ENCODE measurements at regions not wholly inside any gene's neighbourhood (a gene's known extent, or its start where the extent isn't known, plus 50 kb on each side); places are given as distances from the start of the nearest gene placed in this dataset.
"Not testable (repeated sequence)": the region's sequence is repeated elsewhere in the genome, so short reads cannot be mapped to it uniquely, and the experiment has no call there.

DNA sequence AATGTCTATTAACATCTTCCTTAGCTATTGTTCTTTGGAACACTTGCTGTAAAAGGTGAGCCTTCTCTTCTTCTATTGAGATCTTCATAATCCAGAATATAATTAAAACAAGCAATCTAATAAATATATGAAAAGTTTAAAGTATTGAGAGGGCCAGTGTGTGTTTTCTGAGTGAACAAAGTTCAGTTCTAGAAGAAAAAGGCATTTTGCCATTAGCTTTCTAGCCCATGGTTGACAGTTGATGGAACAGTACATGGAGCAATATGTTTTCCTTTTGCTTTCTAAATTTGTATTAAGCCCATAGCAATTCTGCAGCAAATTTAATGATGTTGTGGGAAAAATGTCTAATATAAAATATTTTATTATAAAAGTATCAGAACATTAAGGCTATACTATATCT is 853.0 kb downstream of the TRHDE start:
- no peak overlapping the region for H3K4me3 ChIP-seq (ENCODE audit: low read depth in 1 of 2, low read length in 2 of 2)

DNA sequence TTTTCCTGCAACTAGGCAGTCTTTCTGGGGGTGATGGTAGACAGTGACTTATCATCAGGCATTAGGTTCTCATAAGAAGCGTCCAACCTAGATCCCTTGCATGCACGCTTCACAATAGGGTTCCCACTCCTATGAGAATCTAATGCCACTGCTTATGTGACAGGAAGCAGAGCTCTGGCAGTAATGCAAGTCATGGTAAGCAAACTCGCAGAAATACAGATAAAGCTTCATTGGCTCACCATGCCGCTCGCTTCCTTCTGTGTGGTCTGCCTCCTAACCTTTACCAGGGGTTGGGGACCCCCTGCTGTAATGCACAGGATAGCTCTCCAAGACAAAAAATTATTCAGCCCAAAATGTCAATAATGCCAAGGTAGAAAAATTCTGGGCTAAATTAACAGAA is 864.2 kb downstream of the TRHDE start:
- Histone ChIP-seq H3K4me3 (ENCODE audit: low read depth in 1 of 2, low read length in 2 of 2) (no peak overlapping the region), H3K4me1 (ENCODE audit: control insufficient read depth in 1 of 2, insufficient read depth in 2 of 2, low read length in 2 of 2) (no peaks in the 10 kb centered on the region), H3K27ac (ENCODE audit: low read length) (no peak overlapping the region), H3K36me3 (ENCODE audit: control insufficient read depth in 1 of 2, insufficient read depth in 2 of 2, low read length in 2 of 2) (no peaks in the 10 kb centered on the region), H3K27me3 (ENCODE audit: low read depth, low read length) (no peaks in the 10 kb centered on the region), H3K9me3 (ENCODE audit: control insufficient read depth in 1 of 2, low read length in 2 of 2) (no peaks in the 10 kb centered on the region)

More for the DNA sequence above, 853.0 kb downstream of the TRHDE start:
- H3K27me3 ChIP-seq (ENCODE audit: low read depth, low read length): no peaks in the 10 kb centered on the region
- no peaks in the 10 kb centered on the region for H3K36me3 ChIP-seq (ENCODE audit: control insufficient read depth in 1 of 2, insufficient read depth in 2 of 2, low read length in 2 of 2)
- H3K27ac ChIP-seq (ENCODE audit: low read length): no peak overlapping the region
- no peaks in the 10 kb centered on the region for H3K4me1 ChIP-seq (ENCODE audit: control insufficient read depth in 1 of 2, insufficient read depth in 2 of 2, low read length in 2 of 2)
- no peaks in the 10 kb centered on the region for H3K9me3 ChIP-seq (ENCODE audit: control insufficient read depth in 1 of 2, low read length in 2 of 2)

DNA sequence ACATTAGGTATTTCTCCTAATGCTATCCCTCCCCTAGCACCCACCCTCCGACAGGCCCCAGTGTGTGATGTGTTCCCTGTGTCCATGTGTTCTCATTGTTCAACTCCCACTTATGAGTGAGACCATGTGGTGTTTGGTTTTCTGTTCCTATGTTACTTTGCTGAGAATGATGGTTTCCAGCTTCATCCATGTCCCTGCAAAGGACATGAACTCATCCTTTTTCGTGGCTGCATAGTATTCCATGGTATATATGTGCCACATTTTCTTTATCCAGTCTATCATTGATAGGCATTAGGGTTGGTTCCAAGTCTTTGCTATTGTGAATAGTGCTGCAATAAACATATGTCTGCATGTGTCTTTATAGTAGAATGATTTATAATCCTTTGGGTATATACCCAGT is 867.5 kb downstream of the TRHDE start:
- H3K27ac ChIP-seq (ENCODE audit: low read length); H3K4me3 ChIP-seq (ENCODE audit: low read depth in 1 of 2, low read length in 2 of 2); H3K9me3 ChIP-seq (ENCODE audit: control insufficient read depth in 1 of 2, low read length in 2 of 2); H3K4me1 ChIP-seq (ENCODE audit: control insufficient read depth in 1 of 2, insufficient read depth in 2 of 2, low read length in 2 of 2); H3K27me3 ChIP-seq (ENCODE audit: low read depth, low read length); H3K36me3 ChIP-seq (ENCODE audit: control insufficient read depth in 1 of 2, insufficient read depth in 2 of 2, low read length in 2 of 2): not testable (repeated sequence)

DNA sequence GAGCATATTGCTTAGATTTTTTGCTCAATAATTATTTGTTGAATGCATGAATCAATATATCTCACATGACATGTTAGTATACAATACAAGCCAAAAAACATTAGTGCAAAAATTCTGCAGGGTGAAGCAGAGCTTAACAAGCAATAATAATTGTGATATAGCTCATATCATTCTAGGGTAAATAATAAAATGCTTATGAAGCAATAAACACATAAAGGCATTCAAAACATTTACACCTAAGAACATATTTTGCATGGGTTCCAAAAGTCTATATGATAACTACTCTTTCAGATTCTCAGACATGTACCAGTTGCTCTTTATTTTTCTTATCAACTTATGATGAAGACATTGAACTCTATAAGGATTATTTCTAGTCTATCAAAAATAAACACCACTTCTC is 886.2 kb downstream of the TRHDE start:
- Histone ChIP-seq H3K4me1 (ENCODE audit: control insufficient read depth in 1 of 2, insufficient read depth in 2 of 2, low read length in 2 of 2) (no peaks in the 10 kb centered on the region), H3K4me3 (ENCODE audit: low read depth in 1 of 2, low read length in 2 of 2) (no peak overlapping the region), H3K36me3 (ENCODE audit: control insufficient read depth in 1 of 2, insufficient read depth in 2 of 2, low read length in 2 of 2) (no peaks in the 10 kb centered on the region), H3K9me3 (ENCODE audit: control insufficient read depth in 1 of 2, low read length in 2 of 2) (no peaks in the 10 kb centered on the region), H3K27me3 (ENCODE audit: low read depth, low read length) (no peaks in the 10 kb centered on the region), H3K27ac (ENCODE audit: low read length) (no peak overlapping the region)

DNA sequence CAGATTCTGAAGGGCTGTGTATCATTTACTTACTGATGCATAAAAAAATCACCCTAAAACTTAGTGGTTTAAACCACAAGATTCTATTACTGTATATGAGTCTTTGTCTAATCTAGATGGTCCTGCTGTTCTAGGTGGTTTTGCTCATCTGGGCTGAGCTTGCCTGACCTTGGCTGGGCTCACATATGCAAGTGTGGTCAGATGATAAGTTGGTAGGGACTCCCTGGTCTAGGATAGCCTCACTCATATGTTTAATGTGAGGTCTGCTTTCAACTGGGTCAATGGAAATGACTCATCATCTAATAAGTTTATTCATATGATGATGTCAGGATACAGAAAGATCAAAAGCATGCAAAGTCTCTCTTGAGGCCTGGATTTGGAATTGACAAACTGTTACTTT is 887.8 kb downstream of the TRHDE start:
- H3K27me3 ChIP-seq (ENCODE audit: low read depth, low read length): no peaks in the 10 kb centered on the region
- no peaks in the 10 kb centered on the region for H3K4me1 ChIP-seq (ENCODE audit: control insufficient read depth in 1 of 2, insufficient read depth in 2 of 2, low read length in 2 of 2)
- no peak overlapping the region for H3K27ac ChIP-seq (ENCODE audit: low read length)
- no peaks in the 10 kb centered on the region for H3K36me3 ChIP-seq (ENCODE audit: control insufficient read depth in 1 of 2, insufficient read depth in 2 of 2, low read length in 2 of 2)
- H3K4me3 ChIP-seq (ENCODE audit: low read depth in 1 of 2, low read length in 2 of 2): no peak overlapping the region
- no peaks in the 10 kb centered on the region for H3K9me3 ChIP-seq (ENCODE audit: control insufficient read depth in 1 of 2, low read length in 2 of 2)

DNA sequence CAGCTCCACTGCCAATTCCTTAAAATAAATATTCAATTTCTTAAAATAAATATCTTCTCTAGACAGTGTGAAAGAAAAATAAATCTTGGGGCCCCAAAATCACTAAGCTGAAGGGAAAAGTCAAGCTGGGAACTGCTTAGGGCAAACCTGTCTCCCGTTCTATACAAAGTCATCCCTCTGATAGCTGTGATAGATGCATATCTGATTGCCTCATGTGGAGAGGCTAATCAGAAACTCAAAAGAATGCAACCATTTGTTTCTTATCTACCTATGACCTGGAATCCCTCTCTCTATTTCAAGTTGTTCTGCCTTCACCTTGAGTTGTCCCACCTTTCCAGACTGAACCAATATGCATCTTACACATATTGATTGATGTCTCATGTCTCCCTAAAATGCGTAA is 889.8 kb downstream of the TRHDE start:
- no peaks in the 10 kb centered on the region for H3K36me3 ChIP-seq (ENCODE audit: control insufficient read depth in 1 of 2, insufficient read depth in 2 of 2, low read length in 2 of 2)
- no peaks in the 10 kb centered on the region for H3K4me1 ChIP-seq (ENCODE audit: control insufficient read depth in 1 of 2, insufficient read depth in 2 of 2, low read length in 2 of 2)
- H3K27ac ChIP-seq (ENCODE audit: low read length): no peak overlapping the region
- no peak overlapping the region for H3K4me3 ChIP-seq (ENCODE audit: low read depth in 1 of 2, low read length in 2 of 2)
- H3K27me3 ChIP-seq (ENCODE audit: low read depth, low read length): no peaks in the 10 kb centered on the region
- no peaks in the 10 kb centered on the region for H3K9me3 ChIP-seq (ENCODE audit: control insufficient read depth in 1 of 2, low read length in 2 of 2)

DNA sequence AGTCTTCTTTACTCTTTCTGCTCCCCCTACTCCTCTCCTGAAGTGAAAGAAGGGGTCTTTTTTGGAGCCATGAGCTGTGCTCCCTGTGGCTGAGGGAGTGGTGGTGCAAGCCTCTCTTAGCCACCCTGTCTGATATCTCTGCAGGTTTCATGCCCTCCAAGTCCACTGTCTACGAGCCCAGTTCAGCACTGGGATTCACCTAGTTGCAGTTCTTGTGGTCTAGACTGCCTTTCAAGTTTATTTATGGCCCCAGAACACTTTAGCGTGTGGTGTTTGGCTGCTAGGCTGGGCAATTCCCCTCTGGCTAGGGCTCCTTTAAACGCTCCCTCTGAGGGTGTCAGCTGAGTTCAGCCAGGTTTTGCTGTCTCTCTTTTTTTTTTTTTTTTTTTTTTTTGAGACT is 908.6 kb downstream of the TRHDE start:
- Histone ChIP-seq H3K9me3 (ENCODE audit: control insufficient read depth in 1 of 2, low read length in 2 of 2) (peaks cover 0 to 13% of the 10 kb centered on the region in 2 donors), H3K4me1 (ENCODE audit: control insufficient read depth in 1 of 2, insufficient read depth in 2 of 2, low read length in 2 of 2) (no peaks in the 10 kb centered on the region)

DNA sequence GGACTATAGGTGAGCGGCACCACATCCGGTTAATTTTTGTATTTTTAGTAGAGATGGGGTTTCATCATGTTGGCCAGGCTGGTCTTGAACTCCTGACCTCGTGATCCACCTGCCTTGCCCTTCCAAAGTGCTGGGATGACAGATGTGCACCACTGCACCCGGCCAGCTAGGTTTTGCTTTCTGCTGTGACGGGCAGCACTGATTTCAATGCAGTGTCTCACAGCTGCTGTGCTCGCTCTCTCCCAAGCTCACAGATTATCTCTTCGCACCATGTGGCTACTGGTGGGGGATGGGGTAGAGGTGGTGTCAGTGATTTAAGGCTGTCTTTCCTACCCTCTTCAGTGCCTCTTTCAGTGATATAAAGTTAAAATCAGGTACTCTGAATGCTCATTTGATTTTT is 909.1 kb downstream of the TRHDE start:
- Histone ChIP-seq H3K4me1 (ENCODE audit: control insufficient read depth in 1 of 2, insufficient read depth in 2 of 2, low read length in 2 of 2) (no peaks in the 10 kb centered on the region), H3K4me3 (ENCODE audit: low read depth in 1 of 2, low read length in 2 of 2) (no peak overlapping the region), H3K9me3 (ENCODE audit: control insufficient read depth in 1 of 2, low read length in 2 of 2) (peaks cover 0 to 13% of the 10 kb centered on the region in 2 donors), H3K27me3 (ENCODE audit: low read depth, low read length) (no peaks in the 10 kb centered on the region), H3K27ac (ENCODE audit: low read length) (no peak overlapping the region), H3K36me3 (ENCODE audit: control insufficient read depth in 1 of 2, insufficient read depth in 2 of 2, low read length in 2 of 2) (no peaks in the 10 kb centered on the region)

More for the DNA sequence above, 908.6 kb downstream of the TRHDE start:
- Histone ChIP-seq H3K27me3 (ENCODE audit: low read depth, low read length) (no peaks in the 10 kb centered on the region), H3K27ac (ENCODE audit: low read length) (no peak overlapping the region), H3K36me3 (ENCODE audit: control insufficient read depth in 1 of 2, insufficient read depth in 2 of 2, low read length in 2 of 2) (no peaks in the 10 kb centered on the region), H3K4me3 (ENCODE audit: low read depth in 1 of 2, low read length in 2 of 2) (no peak overlapping the region)

DNA sequence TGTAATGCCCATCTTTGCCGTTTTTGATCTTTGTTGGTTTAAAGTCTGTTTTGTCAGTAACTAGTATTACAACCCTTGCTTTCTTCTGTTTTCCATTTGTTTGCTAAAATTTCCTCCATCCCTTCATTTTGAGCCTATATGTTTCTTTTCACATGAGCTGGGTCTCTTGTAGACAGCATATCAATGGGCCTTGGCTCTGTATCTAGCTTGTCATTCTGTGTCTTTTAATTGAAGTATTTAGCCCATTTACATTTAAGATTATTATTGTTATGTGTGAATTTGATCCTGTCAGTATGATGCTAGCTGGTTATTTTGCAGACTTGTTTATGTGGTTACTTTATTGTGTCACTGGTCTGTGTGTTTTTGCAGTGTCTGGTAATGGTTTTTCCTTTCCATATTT is 913.2 kb downstream of the TRHDE start:
- H3K27ac ChIP-seq (ENCODE audit: low read length): no peak overlapping the region
- no peaks in the 10 kb centered on the region for H3K4me1 ChIP-seq (ENCODE audit: control insufficient read depth in 1 of 2, insufficient read depth in 2 of 2, low read length in 2 of 2)
- H3K27me3 ChIP-seq (ENCODE audit: low read depth, low read length): no peaks in the 10 kb centered on the region
- H3K36me3 ChIP-seq (ENCODE audit: control insufficient read depth in 1 of 2, insufficient read depth in 2 of 2, low read length in 2 of 2): no peaks in the 10 kb centered on the region
- H3K4me3 ChIP-seq (ENCODE audit: low read depth in 1 of 2, low read length in 2 of 2): no peak overlapping the region
- peaks cover 0 to 17% of the 10 kb centered on the region in 2 donors for H3K9me3 ChIP-seq (ENCODE audit: control insufficient read depth in 1 of 2, low read length in 2 of 2)

DNA sequence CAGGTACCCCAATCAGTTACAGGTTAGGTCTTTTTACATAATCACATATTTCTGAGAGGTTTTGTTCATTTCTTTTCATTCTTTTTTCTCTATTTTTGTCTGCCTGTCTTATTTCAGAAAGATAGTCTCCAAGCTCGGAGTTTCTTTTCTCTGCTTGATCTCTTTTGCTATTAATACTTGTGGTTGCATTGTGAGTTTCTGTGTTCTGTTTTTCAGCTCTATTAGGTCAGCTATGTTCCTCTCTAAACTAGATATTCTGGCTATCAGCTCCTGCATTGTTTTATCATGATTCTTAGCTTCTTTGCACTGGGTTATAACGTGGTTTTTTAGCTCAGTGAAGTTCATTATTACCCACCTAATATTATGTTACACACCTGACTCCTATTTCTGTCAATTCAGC is 914.1 kb downstream of the TRHDE start:
- H3K4me3 ChIP-seq (ENCODE audit: low read depth in 1 of 2, low read length in 2 of 2): no peak overlapping the region
- peaks cover 0 to 17% of the 10 kb centered on the region in 2 donors for H3K9me3 ChIP-seq (ENCODE audit: control insufficient read depth in 1 of 2, low read length in 2 of 2)

DNA sequence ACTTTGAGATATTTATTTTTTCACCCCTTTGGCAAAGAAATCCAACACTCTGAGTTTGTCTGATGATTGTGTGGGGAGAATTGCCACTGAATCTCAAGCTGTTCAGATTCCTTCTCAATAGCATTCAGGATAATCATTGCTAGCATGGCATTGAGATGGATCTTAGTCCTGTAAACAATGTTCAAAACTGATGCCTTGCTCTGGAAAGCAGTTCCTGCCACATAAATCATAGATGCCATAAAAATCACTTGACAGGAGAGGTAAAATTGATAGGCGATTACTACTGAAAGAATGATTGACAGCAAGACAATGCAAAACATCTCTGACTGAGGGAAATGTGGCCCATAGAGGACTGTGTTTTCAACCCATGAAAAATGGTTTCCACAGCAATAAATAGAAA is 915.6 kb downstream of the TRHDE start:
- H3K4me3 ChIP-seq (ENCODE audit: low read depth in 1 of 2, low read length in 2 of 2): no peak overlapping the region
- no peaks in the 10 kb centered on the region for H3K4me1 ChIP-seq (ENCODE audit: control insufficient read depth in 1 of 2, insufficient read depth in 2 of 2, low read length in 2 of 2)
- H3K9me3 ChIP-seq (ENCODE audit: control insufficient read depth in 1 of 2, low read length in 2 of 2): peaks cover 0 to 17% of the 10 kb centered on the region in 2 donors
- H3K27ac ChIP-seq (ENCODE audit: low read length): no peak overlapping the region
- H3K36me3 ChIP-seq (ENCODE audit: control insufficient read depth in 1 of 2, insufficient read depth in 2 of 2, low read length in 2 of 2): no peaks in the 10 kb centered on the region
- H3K27me3 ChIP-seq (ENCODE audit: low read depth, low read length): no peaks in the 10 kb centered on the region

More for the DNA sequence above, 914.1 kb downstream of the TRHDE start:
- Histone ChIP-seq H3K36me3 (ENCODE audit: control insufficient read depth in 1 of 2, insufficient read depth in 2 of 2, low read length in 2 of 2) (no peaks in the 10 kb centered on the region), H3K27ac (ENCODE audit: low read length) (no peak overlapping the region), H3K27me3 (ENCODE audit: low read depth, low read length) (no peaks in the 10 kb centered on the region), H3K4me1 (ENCODE audit: control insufficient read depth in 1 of 2, insufficient read depth in 2 of 2, low read length in 2 of 2) (no peaks in the 10 kb centered on the region)

DNA sequence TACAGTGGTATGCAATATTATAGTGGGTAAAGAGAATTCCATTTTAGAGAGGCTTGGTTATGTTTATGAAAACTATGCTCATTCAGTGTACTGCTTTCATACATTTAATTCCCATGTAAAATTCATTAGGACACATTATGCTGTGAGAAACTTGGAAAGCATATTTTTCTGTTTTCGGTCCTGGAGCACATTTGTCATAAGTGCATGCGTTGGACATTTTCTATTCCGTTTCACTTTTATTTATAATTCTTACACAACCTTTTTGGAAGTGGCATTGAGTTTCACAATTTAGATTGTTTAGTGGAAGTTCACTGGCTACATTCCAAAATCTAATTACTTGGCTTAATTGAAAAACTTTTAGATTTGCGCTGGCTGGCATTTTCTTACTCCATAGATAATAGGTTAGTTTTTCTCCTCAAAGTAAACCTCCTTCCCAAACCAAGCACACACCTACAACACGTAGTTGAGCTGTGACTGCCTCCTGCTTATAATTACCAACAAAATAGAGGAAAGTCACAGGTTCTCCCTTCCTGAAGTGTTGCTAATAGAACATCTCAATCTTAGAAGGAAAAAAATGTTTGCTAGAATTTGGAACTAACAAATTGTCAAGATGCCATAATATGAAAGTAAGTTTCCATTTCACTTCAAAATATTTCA is 938.5 kb downstream of the TRHDE start:
- Histone ChIP-seq H3K9me3 (ENCODE audit: control insufficient read depth in 1 of 2, low read length in 2 of 2) (no peaks in the 10 kb centered on the region), H3K4me3 (ENCODE audit: low read depth in 1 of 2, low read length in 2 of 2) (no peak overlapping the region), H3K36me3 (ENCODE audit: control insufficient read depth in 1 of 2, insufficient read depth in 2 of 2, low read length in 2 of 2) (no peaks in the 10 kb centered on the region), H3K27me3 (ENCODE audit: low read depth, low read length) (no peaks in the 10 kb centered on the region), H3K4me1 (ENCODE audit: control insufficient read depth in 1 of 2, insufficient read depth in 2 of 2, low read length in 2 of 2) (no peaks in the 10 kb centered on the region), H3K27ac (ENCODE audit: low read length) (no peak overlapping the region)

Measured in muscle layer of duodenum (tissue), 2 donors.